Sigmoid colon (tissue), 6 donors: ENCODE measurements at regions not wholly inside any gene's neighbourhood (a gene's known extent, or its start where the extent isn't known, plus 50 kb on each side); places are given as distances from the start of the nearest gene placed in this dataset.

ENCODE experiments used
- DNase-seq: peaks from one replicate; pipeline ENCODE4 v3.0.0-alpha.2; 2019
- H3K27ac ChIP-seq, 4 donors: fragments of 200-600 bp; sonication (generic); one replicate each; pipeline ENCODE4 v1.5.1; 2016 to 2019; ENCODE audit warnings: mild to moderate bottlenecking in 1 of 4
- H3K27me3 ChIP-seq, 3 donors: fragments of 200-600 bp; sonication (generic); one replicate each; pipeline ENCODE4 v1.5.1; 2019; ENCODE audit warnings: mild to moderate bottlenecking in 1 of 3
- H3K36me3 ChIP-seq, 4 donors: fragments of 200-600 bp; sonication (generic); one replicate each; pipeline ENCODE4 v1.5.1; 2016 to 2019
- H3K4me1 ChIP-seq, 4 donors: fragments of 200-600 bp; sonication (generic); one replicate each; pipeline ENCODE4 v1.5.1; 2017 to 2019
- H3K4me3 ChIP-seq, 4 donors: fragments of 200-600 bp; sonication (generic); one replicate each; pipeline ENCODE4 v1.5.1; 2017 to 2019; ENCODE audit warnings: mild to moderate bottlenecking in 2 of 4, moderate library complexity in 1 of 4
- H3K9me3 ChIP-seq, 4 donors: fragments of 200-600 bp in 3 of 4; sonication (generic) in 3 of 4; one replicate each; pipeline versions ENCODE4 v1.5.1 to v1.6.1; 2013 to 2019
- EP300 ChIP-seq, 4 donors: sonication (generic); formaldehyde crosslinking; IDR thresholded peaks; one replicate each; pipeline ENCODE4 v1.6.1; 2017; ENCODE audit warnings: antibody characterized with exemption in 4 of 4
- POLR2A ChIP-seq, 2 donors: fragments of 450-650 bp; IDR thresholded peaks; one replicate each; pipeline ENCODE4 v1.6.1; 2016; ENCODE audit warnings: antibody characterized with exemption in 2 of 2, mild to moderate bottlenecking in 2 of 2, moderate library complexity in 2 of 2
- POLR2AphosphoS5 ChIP-seq, 4 donors: sonication (generic); formaldehyde crosslinking; IDR thresholded peaks; one replicate each; pipeline ENCODE4 v1.6.1; 2017; ENCODE audit warnings: antibody characterized with exemption in 4 of 4
- WGBS, 2 donors: extraction: QIAGEN DNeasy Blood & Tissue Kit; methylation state at CpG; one replicate each; pipeline ENCODE4 v1.1.7; 2013; 5-methylcytosine and 5-hydroxymethylcytosine counted together
- intact Hi-C: fragments of 100-400 bp; cut with DNase I; formaldehyde crosslinking; loops from one replicate; pipeline ENCODE4 v1.15.1; 2023
- TF ChIP-seq, protein P1 (sequence below), 4 experiments: fragments of 450-650 bp in 3 of 4; fragments of 200-600 bp in 1 of 4; IDR thresholded peaks; one replicate each; pipeline ENCODE4 v1.5.1; 2016 to 2019; ENCODE audit warnings: antibody characterized with exemption in 4 of 4, mild to moderate bottlenecking in 3 of 4, moderate library complexity in 2 of 4
- donor health status: healthy with polysubstance abuse.
- donor health status: healthy.

DNA sequence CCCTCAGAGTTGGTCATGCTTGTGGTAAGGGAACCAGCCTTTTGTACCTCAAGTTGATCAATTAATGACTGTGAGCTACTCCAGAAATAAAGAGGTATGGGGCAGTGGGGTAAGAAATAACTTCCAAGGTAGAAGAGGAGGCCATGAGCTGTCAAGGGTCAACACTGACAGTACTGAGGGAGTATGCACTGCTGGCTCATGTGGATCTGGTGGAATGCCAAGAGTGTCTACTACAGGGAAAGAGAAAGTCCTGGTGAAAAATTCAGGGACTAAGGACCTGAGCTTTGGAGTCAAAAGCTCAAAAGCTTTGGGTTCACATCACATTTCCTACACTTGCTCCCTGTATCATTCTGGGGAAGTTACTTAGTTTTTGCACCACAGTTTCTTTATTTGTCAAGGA, 154.9 kb downstream of the SEMA6D start:
- intact Hi-C loops = no loop called here
- Histone ChIP-seq H3K4me3 (no peak overlapping the region), H3K4me1 (peaks cover 0 to 5% (median 0%) of the 10 kb centered on the region in 4 donors), H3K9me3 (no peaks in the 10 kb centered on the region), H3K27me3 (no peaks in the 10 kb centered on the region), H3K36me3 (no peaks in the 10 kb centered on the region), H3K27ac (no peak overlapping the region)
- no peak for DNase-seq
- TF ChIP-seq EP300 (IDR thresholded peaks at IDR 0.05) = no peak
- TF ChIP-seq POLR2AphosphoS5 (IDR thresholded peaks at IDR 0.05) = no peak
- TF ChIP-seq POLR2A (IDR thresholded peaks at IDR 0.05) = no peak
- TF ChIP-seq, protein P1, sequence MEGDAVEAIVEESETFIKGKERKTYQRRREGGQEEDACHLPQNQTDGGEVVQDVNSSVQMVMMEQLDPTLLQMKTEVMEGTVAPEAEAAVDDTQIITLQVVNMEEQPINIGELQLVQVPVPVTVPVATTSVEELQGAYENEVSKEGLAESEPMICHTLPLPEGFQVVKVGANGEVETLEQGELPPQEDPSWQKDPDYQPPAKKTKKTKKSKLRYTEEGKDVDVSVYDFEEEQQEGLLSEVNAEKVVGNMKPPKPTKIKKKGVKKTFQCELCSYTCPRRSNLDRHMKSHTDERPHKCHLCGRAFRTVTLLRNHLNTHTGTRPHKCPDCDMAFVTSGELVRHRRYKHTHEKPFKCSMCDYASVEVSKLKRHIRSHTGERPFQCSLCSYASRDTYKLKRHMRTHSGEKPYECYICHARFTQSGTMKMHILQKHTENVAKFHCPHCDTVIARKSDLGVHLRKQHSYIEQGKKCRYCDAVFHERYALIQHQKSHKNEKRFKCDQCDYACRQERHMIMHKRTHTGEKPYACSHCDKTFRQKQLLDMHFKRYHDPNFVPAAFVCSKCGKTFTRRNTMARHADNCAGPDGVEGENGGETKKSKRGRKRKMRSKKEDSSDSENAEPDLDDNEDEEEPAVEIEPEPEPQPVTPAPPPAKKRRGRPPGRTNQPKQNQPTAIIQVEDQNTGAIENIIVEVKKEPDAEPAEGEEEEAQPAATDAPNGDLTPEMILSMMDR (IDR thresholded peaks at IDR 0.05) = no peak

DNA sequence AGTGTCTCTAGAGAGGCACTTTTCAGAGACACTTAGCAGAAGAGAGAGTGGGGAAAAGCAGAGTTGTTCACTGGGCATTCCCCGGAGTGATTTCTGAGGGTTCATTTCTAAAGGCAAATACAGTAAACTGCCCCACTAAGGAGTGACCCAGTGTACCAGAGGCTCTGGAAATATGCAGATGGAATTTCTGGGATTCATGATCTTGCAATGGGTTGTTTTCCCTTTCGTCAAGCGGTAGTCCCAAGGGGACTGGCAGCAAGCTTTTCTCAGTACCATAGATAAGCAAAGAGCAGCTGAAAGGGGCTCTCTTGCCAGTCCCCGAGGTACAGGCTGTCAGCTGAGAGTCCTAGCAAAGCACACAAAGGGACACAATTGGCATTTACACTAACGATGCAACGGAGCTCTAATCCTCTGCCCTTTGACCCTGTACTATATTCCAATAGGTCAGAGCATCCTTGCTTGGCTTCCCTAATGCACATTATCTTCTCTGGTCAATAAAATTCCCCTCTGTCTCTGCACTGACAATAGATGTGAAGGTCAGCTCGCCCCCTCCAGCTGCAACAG, 155.6 kb downstream of the SEMA6D start:
- DNase-seq = no peak
- no peaks in the 10 kb centered on the region for H3K27me3 ChIP-seq
- no peaks in the 10 kb centered on the region for H3K36me3 ChIP-seq
- H3K4me1 ChIP-seq = peaks cover 0 to 5% (median 0%) of the 10 kb centered on the region in 4 donors
- no peak overlapping the region for H3K27ac ChIP-seq
- no peak overlapping the region for H3K4me3 ChIP-seq
- H3K9me3 ChIP-seq = no peaks in the 10 kb centered on the region
- no peak for TF ChIP-seq POLR2AphosphoS5 (IDR thresholded peaks at IDR 0.05)
- TF ChIP-seq, protein P1 (IDR thresholded peaks at IDR 0.05) = no peak
- no peak for TF ChIP-seq POLR2A (IDR thresholded peaks at IDR 0.05)
- 78% methylated on average over 7 of the region's 7 CpGs for WGBS, 2 donors
- intact Hi-C loops = no loop called here

DNA sequence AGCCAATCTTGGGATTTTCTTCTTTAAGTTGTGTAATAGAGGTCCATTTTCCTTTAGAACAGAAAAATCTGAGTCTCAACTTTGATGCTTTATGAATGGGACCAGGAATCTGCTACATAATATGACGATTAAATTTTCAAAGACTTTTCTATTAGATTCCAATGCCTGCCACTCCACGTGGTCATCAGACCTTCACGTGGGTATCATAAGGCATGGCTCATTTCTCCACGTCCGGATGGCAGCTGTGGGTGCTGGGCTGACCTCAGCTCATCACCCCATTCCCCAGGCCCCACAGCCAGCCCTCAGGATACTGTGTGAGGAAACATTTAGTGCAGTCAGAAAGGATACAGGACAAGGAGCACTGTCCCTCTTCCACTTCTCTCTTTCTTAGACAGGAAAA, 159.7 kb downstream of the SEMA6D start:
- intact Hi-C loops = no loop called here
- Histone ChIP-seq H3K27me3 (no peaks in the 10 kb centered on the region), H3K4me3 (no peak overlapping the region), H3K9me3 (no peaks in the 10 kb centered on the region), H3K4me1 (no peaks in the 10 kb centered on the region), H3K36me3 (no peaks in the 10 kb centered on the region), H3K27ac (no peak overlapping the region)
- DNase-seq = no peak
- no peak for TF ChIP-seq EP300 (IDR thresholded peaks at IDR 0.05)
- TF ChIP-seq, protein P1 (IDR thresholded peaks at IDR 0.05) = no peak
- no peak for TF ChIP-seq POLR2A (IDR thresholded peaks at IDR 0.05)
- no peak for TF ChIP-seq POLR2AphosphoS5 (IDR thresholded peaks at IDR 0.05)
- WGBS, 2 donors = 79 to 85% methylated on average over 5 of the region's 5 CpGs

DNA sequence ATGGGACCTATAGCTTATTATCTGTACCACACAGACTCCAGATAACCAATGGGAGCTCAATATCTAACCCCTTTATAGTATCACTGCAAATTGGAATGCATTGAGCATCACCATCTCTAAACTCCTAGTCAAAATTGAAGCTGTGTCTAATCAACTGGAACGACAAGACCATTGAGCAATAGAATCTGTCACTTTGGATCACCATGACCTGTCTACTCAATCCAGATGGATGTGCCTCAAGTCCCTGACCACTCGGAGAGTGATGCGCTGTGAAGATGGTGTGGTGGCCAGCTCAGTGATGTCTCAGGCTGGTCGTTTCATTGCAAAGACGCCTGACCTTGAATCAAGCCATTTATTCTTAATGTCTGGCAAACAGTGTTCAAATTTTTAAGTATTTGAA, 160.5 kb downstream of the SEMA6D start:
- no peak overlapping the region for H3K27ac ChIP-seq
- no peaks in the 10 kb centered on the region for H3K36me3 ChIP-seq
- H3K9me3 ChIP-seq = no peaks in the 10 kb centered on the region
- H3K4me3 ChIP-seq = no peak overlapping the region
- no peaks in the 10 kb centered on the region for H3K4me1 ChIP-seq
- WGBS, 2 donors = 87 to 88% methylated on average over 5 of the region's 5 CpGs
- intact Hi-C loops = no loop called here
- no peaks in the 10 kb centered on the region for H3K27me3 ChIP-seq
- DNase-seq = no peak
- no peak for TF ChIP-seq POLR2AphosphoS5 (IDR thresholded peaks at IDR 0.05)
- TF ChIP-seq, protein P1 (IDR thresholded peaks at IDR 0.05) = no peak
- TF ChIP-seq EP300 (IDR thresholded peaks at IDR 0.05) = no peak
- TF ChIP-seq POLR2A (IDR thresholded peaks at IDR 0.05) = no peak

DNA sequence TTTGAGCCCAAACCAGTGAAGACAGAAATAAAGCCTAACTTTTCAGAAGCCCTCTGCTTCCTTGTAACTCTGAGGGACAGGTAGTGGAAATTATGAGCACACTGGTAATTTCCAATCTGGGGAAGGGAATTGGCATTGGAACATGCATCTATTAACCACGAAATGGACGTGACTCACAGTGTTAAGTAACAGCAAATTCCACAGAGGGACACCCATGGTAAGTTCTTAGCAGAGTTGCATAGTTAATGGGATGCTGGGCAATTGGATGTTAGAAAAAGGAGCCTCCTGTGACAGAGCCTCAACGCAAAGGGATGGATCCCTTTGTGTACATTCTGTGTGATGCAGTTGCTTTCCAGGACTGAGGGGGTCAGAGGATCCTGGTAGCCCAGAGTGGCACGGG, 168.6 kb downstream of the SEMA6D start:
- H3K27me3 ChIP-seq = no peaks in the 10 kb centered on the region
- 62 to 63% methylated on average over 4 of the region's 4 CpGs for WGBS, 2 donors
- H3K9me3 ChIP-seq = no peaks in the 10 kb centered on the region
- intact Hi-C loops = no loop called here
- H3K36me3 ChIP-seq = no peaks in the 10 kb centered on the region
- H3K4me3 ChIP-seq = no peak overlapping the region
- TF ChIP-seq, protein P1 (IDR thresholded peaks at IDR 0.05) = no peak
- TF ChIP-seq POLR2AphosphoS5 (IDR thresholded peaks at IDR 0.05) (no peak), EP300 (IDR thresholded peaks at IDR 0.05) (no peak), POLR2A (IDR thresholded peaks at IDR 0.05) (no peak)
- DNase-seq = no peak
- no peak overlapping the region for H3K27ac ChIP-seq
- H3K4me1 ChIP-seq = no peaks in the 10 kb centered on the region
